HG02623 (cell line): ENCODE measurements at regions not wholly inside any gene's neighbourhood (a gene's known extent, or its start where the extent isn't known, plus 50 kb on each side); places are given as distances from the start of the nearest gene placed in this dataset.

Experiments used
- ATAC-seq: cut with Tn5 transposase; IDR thresholded peaks from one replicate; pipeline ENCODE4 v1.9.1; 2021; ENCODE audit warnings: moderate library complexity; ENCODE audit not compliant: unreplicated experiment

DNA sequence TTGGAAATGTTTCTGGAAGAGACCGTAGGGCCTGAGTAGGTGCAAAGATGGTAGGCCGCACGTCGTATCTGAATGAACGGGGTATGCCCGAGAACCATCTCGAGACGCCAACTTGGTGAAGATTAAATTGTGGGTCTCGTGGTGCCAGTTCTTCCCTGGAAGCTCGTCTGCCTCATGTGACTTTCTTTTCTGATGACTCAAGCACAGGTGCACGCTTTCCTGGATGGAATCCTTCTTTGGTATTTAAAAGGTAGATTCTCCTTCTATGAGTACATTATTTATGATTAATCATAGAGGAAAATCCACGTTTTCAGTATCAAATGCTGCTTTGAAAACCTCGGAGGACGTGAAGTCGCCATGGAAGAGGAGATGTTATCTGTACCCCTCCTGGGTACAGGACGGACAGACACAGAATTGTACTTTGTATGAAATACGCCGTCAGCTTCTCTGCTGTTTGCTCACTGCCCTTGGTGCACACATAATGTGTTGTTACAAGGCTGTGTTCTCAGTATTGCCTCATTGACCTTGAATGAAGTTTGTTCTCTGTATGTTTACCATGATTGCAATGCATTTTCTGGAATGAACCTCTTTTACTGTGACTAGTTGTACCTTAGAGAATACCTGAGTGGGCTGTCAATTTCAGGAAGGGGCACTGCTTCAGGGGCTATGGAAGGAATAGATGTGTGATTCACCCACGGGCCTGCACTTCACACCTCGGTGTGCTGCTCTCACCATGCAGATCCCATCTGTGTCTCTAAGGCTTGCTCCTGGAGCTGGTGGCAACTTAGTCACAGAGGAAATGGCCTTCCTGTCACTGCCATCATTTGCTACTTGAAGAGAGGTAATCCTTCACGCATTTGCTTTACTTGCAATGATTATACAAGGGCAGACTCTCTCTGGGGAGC, 137.3 kb upstream of the RTL1 start:
- ATAC-seq: no peak

DNA sequence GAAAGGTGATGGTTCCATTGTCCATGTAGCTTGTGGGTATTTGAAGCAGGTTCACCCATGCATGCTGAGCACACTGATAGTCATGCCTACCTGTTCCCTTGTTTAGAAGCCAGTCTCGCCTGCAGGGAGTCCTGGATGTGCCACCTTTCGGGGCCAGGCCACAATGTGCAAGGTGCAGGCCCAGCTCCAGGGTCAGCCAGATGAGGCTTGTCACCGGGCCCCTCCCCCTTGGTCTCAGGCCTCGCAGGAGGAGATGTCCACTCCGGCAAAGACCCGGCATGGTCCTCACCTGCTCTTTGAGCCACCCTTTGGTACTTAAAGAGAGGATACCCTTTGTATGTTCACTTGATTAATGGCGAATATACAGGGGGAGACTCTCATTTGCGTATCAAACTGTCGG, 140.4 kb upstream of the RTL1 start:
- ATAC-seq: no peak

DNA sequence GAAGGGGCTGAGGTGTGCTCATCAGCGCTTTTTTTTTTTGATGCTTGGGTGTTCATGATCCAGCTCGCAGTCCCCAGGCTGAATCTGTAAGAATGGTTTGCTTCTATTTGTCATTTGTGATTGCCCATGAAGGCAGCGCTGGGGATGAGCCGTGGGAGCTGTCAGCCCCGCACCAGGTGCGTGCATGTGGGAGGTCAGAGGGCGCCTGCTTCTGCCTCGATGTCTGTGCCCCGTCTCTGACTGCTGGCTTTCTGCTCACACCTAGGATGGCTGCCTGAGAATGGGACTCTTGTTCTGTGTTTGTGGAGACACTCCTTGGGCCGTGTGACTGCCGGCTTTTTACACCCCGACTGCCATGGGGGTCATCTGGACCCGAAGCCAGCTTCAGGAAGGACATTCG, 141.2 kb upstream of the RTL1 start:
- no peak for ATAC-seq

DNA sequence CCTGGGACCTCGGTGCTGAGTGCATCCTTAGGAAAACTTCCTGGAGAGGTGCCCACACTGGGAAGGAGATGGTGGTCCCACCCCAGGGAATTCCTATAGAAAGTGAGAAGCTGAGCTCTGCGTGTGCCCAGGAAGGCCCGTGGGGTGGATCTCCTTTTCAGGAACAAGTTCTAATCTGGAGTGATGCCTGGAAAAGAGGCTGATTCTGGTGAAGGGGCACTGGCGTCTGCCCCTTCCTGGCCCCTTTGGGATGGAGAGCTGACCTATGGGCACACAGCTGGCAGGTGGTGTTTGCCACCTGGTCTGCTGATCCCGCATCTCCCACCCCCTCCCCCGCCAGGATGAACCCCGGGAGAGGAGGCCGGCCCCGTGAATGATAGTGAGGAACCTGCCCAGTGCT, 142.0 kb upstream of the RTL1 start:
- no peak for ATAC-seq

DNA sequence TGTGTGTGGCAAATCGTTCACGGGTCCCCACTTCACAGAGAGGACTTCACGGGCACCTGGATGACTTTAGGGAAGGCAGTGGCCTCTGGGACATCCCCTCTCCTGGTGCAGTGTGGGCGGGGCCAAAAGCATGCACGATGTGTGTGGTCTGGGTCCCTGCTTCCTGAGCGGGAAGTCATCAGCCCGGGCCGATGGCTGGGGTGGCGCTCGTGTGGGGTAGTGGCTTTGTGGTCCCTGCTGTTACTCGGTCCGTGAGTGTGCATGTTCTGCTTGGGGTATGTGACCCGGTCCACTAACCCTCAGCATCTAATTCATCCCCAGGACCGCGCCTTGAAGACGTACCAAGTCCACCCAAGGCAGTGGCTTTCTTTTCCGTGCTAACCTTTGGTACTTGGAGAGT, 142.5 kb upstream of the RTL1 start:
- ATAC-seq: no peak

DNA sequence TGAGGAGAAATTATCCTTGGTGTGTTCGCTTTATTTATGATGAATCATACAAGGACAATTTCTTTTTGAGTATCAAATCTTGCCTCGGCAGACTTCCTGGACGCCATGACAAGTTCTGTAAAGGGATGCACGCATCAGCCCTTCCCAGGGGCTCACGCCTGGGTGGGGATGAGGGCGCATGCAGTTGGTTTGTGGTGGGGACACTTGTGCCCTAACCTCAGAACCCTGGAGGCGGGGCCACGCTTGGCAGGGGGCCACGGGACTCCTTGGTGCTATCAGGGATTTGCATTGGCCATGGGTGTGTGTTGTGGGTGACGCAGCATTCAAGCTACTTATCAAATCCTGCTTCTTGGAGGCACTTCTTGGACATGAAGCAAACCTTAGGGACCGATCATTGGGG, 143.8 kb upstream of the RTL1 start:
- no peak for ATAC-seq

DNA sequence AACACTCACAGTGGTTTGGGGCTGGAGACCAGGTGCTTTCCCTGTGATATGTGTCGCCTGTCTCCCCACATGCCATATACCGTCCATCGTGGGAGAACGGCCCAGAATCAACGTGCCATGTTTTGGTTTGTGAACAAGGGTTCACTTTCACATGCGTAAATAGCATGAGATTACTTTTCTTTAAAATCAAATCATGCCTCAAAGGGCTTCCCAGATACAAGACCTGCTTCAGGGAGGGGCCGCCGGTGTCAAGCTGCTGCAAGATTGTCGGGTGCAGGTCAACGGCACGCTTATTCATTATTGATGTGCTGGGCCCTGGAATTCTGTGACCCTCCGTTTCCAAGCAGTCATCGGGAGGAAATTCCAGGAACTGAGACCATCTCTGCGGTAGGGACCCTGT, 145.2 kb upstream of the RTL1 start:
- no peak for ATAC-seq

DNA sequence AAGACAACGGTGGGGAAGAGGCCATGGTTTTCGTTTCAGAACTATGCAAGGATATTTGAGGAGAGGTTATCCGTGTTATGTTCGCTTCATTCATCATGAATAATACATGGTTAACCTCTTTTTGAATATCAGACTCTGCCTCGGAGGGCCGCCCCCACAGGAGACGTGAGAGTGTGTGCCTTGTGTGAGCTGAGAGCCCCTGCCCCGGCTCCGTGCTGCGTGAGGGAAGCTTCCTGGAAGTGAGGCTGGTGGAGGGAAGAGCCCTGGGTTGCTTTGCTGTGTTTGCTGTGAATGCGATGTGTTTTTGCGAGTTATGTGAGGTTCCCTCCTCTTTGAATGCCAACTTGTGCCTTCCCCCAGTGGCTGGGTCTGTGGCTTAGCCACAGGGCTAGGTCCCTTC, 146.0 kb upstream of the RTL1 start:
- ATAC-seq: no peak

DNA sequence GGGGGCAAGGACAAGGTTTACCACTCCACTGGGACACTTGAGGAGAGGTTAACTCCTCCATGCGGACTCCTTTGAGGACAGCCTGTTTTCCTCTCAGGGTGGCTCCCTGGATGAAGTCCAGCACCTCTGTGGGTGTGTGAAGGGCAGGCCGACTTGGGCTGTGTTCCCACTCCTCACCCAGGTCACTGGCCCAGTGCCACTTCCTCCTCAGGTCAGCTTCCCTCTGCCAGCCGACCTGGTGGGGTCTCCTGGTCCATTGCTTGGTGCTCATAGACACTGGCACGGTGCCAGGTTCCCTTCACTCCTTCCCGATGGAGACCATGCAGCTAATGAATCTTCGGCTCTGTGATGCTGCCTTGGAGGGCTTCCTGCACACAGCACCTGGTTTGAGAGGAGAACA, 146.4 kb upstream of the RTL1 start:
- no peak for ATAC-seq

DNA sequence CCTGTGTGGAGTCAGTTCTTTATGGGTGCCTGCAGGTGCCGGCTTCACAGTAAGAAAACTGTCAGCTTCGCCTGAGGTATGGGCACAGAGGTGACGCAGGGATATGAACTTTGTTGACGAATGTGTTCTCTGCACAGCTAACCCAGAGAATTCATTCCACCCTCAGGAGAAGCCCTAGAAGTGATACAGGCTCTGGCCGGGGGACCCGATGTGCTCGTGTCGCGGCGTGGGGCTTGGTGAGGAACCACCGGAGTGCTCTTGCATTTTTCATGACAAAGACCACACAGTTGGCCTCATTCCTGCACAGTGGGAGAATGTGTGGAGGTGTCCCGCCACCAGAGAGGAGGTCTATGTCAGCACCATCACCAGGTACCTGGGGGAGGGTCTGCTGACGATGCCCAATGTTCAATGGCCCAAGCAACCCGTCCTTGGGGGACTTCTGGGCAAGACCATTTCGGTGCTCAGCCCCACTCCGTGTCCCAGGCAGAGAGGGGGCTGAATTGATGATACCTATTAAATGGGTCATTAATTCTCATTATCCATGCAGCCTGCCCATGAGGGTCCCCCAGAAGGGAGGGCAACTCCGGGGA, 147.5 kb upstream of the RTL1 start:
- no peak for ATAC-seq

DNA sequence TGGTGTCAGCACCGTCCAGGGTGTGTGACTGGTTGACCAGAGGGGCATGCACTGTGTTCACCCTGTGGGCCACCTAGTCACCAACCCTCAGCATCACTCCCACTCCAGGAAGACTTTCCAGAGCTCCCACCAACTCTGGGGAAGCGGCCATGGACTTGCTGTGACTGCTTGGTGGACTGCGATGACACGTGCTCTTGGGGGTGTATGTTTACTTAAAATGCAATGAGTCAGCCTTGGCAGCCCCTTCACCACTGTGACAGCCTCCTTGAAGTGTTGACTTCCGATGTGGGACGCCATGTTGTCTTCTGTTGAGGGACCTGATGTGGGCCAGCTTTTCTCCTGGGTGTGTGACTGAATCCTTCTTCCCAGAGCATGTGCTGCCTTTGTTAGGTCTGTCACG, 151.1 kb upstream of the RTL1 start:
- no peak for ATAC-seq

DNA sequence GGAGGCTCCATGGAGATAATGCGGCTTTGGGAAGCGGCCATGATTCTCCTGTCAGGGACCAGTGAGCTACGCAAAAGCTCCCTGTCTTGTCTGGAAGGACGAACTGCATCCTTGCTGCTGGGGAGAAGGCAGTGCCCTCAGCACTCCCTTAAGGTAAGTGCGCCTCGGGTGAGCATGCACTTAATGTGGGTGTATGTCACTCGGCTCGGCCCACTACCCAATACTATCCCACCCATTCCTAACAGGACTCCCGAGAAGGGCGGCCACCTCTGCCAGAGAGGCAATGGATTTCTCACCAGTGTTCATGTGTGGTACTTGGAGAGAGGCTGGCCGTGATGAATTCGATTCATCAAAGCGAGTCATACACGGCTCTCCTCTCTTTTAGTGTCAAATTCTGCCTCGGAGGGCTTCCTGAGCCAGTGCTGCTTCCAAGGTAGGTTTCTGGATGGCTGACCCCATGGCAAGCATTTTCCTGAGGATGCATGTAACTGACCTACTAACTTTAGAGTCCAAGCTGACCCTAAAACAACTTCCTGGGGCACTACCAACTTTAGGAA, 151.7 kb upstream of the RTL1 start:
- no peak for ATAC-seq

DNA sequence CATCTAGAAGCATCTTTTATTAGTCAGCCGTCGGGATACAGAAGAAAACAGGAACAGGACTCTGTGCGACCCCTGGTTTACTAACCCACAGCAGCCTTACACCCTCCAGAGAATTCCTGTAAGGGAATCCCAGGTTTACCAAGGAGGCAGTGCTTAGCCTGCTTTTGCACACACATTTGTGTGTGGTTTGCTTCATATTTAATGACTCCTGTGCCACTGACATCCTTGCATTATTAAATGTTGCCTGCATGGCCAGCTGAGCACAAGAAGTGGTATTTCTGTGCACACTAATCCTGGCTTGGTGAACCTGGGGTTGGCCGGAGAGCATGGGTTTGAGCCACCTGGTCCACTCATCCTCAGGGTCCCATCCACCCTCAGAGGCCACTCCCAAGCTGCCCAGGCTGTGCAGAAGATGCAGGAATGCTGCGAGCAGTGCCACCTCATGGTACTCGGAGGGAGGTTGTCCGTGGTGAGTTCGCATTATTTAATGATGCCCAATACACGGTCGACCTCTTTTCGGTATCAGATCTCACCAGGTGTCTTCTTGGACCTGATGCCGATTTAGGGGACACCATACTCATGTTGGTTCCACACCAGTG, 152.4 kb upstream of the RTL1 start:
- no peak for ATAC-seq

DNA sequence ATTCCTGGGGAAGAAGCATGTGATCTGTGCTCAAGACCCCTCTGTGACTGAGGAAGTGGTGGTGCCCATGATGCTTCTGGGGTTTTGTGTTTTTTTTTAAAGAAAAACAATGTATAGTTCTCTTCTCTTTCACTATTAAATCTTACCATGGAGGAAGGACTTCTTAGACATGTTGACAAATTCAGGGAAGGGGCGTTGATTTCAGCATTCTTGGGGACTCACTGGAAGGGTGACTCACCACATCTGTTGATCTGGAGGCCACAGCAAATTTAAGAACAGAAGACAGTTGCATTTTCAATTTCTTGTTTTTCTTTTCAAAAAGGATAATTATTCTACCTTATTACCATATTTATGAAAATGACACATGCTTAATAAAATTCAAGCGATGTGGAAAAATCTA, 152.9 kb upstream of the RTL1 start:
- ATAC-seq: no peak

DNA sequence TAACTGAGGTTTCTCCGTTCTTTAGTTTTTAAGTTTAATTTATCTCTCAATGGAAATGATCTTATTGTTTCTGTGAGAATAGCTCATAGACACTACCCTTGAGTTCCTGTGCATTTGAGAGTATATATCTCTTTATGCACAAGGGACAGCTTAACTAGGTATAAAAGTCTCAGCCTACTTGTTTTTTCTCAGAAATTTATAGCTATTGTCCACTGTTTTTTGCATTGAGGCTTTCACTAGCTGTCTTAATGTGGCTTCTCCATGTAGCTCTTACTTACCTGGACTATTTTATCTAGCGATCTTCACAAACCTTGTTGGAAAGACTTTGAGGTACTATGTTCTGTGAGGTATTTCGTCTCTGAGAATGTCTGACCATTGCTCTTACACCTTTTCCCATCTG, 153.9 kb upstream of the RTL1 start:
- no peak for ATAC-seq

DNA sequence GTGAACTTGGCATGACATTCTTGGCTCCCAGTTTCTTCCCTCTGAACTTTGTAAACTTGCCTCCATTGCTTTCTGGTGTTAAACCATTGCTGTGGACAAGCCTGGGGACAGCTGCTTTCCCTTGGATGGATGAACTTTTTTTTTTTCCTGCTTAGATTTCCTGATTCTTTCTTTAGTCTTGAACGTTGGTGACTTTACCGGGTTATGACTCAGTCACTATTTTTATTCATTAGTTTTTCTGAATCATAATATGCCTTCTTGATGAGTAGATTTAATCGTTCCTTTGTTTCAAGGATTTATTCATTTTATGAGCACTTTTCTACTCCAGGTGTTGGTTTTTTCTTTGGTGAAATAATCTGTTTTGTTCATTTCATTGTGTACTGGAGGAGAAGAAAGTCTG, 155.0 kb upstream of the RTL1 start:
- no peak for ATAC-seq

DNA sequence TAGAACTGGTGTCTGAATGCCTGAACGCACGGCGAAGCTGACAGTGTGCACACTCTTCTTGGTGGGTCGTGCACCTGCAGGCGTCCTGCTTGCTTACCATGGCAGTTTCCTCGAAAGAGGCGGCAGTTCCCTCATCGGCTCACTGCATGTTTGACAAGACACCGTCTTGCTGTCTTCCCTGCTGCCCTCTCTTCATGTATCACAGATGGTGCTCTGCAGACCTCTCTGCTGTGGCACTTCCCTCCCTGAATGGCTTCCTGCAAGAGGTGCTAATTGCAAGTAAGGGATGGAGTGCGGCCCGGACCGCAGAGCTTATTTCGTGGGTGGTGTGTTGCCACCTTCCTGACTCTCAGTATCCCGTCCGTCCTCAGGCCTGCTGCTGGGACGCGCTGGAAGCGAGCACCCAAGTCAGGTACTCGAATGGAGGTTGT, 156.7 kb upstream of the RTL1 start:
- no peak for ATAC-seq

DNA sequence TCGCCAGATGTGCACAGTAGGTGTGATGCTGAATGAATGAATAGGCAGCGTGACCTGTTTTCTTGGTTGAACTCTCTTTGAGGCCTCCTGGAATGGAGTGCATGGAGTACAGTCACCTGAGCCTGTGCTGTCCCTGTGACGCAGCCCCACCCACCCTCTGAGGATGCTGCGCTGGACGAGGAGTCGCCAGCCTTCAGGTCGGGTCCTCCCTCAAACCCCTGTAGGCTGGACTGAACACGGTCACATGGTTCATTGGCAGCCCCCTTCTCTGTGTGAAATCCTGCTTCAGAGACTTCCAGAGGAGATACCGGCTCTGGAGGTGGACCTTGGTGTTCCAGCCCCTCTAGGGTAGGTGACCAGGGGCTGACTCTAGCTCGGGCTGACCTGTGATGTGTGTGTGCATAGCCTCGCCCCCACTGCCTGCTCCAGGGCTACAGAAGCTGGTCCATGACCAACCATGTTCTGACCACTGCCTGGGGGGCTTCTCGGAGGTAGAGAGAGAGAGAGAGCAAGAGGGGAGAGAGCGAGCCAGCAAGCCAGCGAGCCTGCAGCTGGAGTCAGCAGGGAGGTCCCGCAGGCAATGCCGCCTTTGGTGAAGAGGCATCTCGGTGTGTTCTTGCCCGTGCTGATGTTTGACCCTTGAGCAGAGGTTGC, 158.0 kb upstream of the RTL1 start:
- no peak for ATAC-seq

DNA sequence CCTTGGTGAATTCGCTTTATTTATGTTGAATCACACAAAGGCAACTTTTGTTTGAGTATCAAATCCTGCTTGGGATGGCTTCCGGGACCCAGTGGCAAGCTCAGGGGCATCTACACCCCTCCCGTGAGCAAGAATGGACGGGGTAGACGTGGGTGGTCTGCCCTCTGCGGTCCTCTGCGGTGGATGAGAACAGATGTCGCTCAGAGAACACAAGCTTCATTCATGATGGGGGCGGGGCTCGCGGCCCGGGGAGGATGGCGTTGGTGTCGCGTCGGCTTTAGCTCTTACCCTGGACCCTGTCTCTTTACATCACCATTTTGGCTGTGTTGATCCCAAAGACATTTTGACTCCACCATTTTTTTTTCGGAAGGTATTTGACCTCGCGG, 158.5 kb upstream of the RTL1 start:
- ATAC-seq: no peak

DNA sequence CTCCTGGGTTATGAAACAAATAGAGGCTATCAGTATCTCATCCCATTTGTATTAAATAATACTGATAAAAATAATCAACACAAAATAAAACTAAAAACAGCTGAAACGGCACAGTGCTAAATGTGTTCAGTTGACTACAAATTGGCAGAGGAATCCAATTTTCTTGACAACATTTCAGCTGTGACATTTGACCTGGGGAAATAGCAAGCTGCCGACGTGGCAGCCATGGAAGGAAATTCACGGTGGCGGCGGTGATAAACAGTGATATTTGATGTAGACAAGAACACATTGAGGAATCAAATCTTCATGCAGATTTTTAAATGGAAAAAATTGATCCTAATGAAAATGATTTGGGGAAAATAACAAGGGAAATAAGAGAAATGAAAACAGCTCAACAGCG, 159.1 kb upstream of the RTL1 start:
- no peak for ATAC-seq

DNA sequence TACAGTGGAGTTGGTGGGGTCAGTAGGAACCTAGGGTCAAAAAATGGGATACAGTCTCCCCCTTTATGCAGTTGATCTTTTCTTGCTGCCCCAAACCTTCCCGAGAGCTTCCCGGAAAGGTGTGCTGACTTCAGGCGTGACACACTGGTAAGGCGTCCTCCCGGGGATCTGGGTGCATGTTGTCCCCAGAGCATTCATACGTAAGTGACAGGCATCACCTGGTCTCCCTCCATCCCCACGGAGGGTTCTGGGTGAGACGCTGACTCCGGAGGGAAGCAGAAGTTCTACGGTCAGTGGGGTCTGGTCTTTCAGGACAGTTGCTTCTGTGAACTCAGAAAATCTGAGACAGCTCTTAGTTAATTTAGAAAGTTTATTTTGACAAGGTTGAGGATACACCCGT, 159.6 kb upstream of the RTL1 start:
- no peak for ATAC-seq
